Omental fat pad (tissue), 3 donors: ENCODE measurements at regions not wholly inside any gene's neighbourhood (a gene's known extent, or its start where the extent isn't known, plus 50 kb on each side); places are given as distances from the start of the nearest gene placed in this dataset.
A peak's percentile ranks its signal among the peaks of the same experiment; 100 is the strongest.

Experiments used
- ATAC-seq: fragments of 150-250 bp; one replicate; pipeline ENCODE4 v1.9.1; 2016; ENCODE audit warnings: mild to moderate bottlenecking, moderate library complexity; ENCODE audit not compliant: low FRiP score
- DNase-seq: peaks from one replicate; pipeline ENCODE4 v3.0.0-alpha.2; 2019; ENCODE audit warnings: low spot score
- CTCF ChIP-seq, 3 donors: fragments of 450-650 bp; IDR thresholded peaks; one replicate each; pipeline ENCODE4 v1.5.1; 2016 to 2017; ENCODE audit warnings: antibody characterized with exemption in 3 of 3, mild to moderate bottlenecking in 3 of 3, moderate library complexity in 2 of 3

- TF ChIP-seq CTCF (IDR thresholded peaks at IDR 0.05), result no peak
- no peak for DNase-seq
Measured at GRCh38 chr12:28611115-28611435, 420.8 kb downstream of the CCDC91 start.

GRCh38 chr12:28611449-28611848 is 421.2 kb downstream of the CCDC91 start:
- TF ChIP-seq CTCF (IDR thresholded peaks at IDR 0.05), result no peak
- no peak for DNase-seq
- ATAC-seq, result no peak

More at GRCh38 chr12:28611115-28611435, 420.8 kb downstream of the CCDC91 start:
- ATAC-seq, result peak; percentile 77

- ATAC-seq (no peak), DNase-seq (no peak)
- TF ChIP-seq CTCF (IDR thresholded peaks at IDR 0.05), result no peak
Measured at GRCh38 chr12:28618171-28618570, 427.9 kb downstream of the CCDC91 start.

GRCh38 chr12:28618772-28619171 is 428.5 kb downstream of the CCDC91 start:
- TF ChIP-seq CTCF (IDR thresholded peaks at IDR 0.05), result no peak
- no peak for ATAC-seq
- no peak for DNase-seq

- no peak for TF ChIP-seq CTCF (IDR thresholded peaks at IDR 0.05)
- DNase-seq (no peak), ATAC-seq (no peak)
Measured at GRCh38 chr12:28620281-28620680, 430.0 kb downstream of the CCDC91 start.

- TF ChIP-seq CTCF (IDR thresholded peaks at IDR 0.05), result no peak
- ATAC-seq (no peak), DNase-seq (no peak)
Measured at GRCh38 chr12:28622406-28622805, 432.1 kb downstream of the CCDC91 start.

GRCh38 chr12:28626504-28626903 is 436.2 kb downstream of the CCDC91 start:
- no peak for ATAC-seq
- DNase-seq, result no peak
- no peak for TF ChIP-seq CTCF (IDR thresholded peaks at IDR 0.05)
